ENCODE measurements at regions not wholly inside any gene's neighbourhood (a gene's known extent, or its start where the extent isn't known, plus 50 kb on each side); places are given as distances from the start of the nearest gene placed in this dataset.

DNA sequence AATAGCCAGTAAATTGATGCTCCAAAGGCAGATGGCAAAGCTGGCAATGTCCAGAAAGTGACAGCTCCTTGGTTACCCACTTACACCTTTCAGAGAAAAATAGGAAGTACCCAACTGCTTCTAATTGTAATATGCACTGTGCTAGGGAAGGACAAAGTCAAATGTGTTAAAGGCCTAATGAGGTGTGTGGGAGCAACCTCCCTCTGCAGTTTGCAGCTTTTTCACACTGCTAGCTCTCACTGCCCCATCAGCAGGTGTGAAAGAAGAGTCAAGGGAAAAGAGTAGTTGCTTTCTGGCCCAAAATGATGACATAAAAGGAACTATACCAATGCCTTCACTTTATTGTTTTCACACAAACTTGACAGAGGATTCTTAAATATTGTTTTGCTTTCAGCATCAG is 284.1 kb upstream of the SETBP1 start:
- no peak overlapping the region for H2AFZ ChIP-seq (ENCODE audit: control insufficient read depth, low read length)
- H3K27me3 ChIP-seq (ENCODE audit: control insufficient read depth, extremely low read depth, insufficient read depth, low read length): no peaks in the 10 kb centered on the region
- no peaks in the 10 kb centered on the region for H3K36me3 ChIP-seq (ENCODE audit: control insufficient read depth in 2 of 2, extremely low read depth in 1 of 2, insufficient read depth in 2 of 2, low read length in 2 of 2)
- no peak overlapping the region for H3K4me3 ChIP-seq (ENCODE audit: control insufficient read depth in 2 of 3, extremely low read depth in 1 of 3, insufficient read depth in 2 of 3, low read depth in 1 of 3, low read length in 3 of 3)
- TF ChIP-seq, protein P1, sequence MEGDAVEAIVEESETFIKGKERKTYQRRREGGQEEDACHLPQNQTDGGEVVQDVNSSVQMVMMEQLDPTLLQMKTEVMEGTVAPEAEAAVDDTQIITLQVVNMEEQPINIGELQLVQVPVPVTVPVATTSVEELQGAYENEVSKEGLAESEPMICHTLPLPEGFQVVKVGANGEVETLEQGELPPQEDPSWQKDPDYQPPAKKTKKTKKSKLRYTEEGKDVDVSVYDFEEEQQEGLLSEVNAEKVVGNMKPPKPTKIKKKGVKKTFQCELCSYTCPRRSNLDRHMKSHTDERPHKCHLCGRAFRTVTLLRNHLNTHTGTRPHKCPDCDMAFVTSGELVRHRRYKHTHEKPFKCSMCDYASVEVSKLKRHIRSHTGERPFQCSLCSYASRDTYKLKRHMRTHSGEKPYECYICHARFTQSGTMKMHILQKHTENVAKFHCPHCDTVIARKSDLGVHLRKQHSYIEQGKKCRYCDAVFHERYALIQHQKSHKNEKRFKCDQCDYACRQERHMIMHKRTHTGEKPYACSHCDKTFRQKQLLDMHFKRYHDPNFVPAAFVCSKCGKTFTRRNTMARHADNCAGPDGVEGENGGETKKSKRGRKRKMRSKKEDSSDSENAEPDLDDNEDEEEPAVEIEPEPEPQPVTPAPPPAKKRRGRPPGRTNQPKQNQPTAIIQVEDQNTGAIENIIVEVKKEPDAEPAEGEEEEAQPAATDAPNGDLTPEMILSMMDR (optimal IDR thresholded peaks at IDR 0.05 in 1 of 3, IDR thresholded peaks at IDR 0.05 in 1 of 3, conservative IDR thresholded peaks at IDR 0.05 in 1 of 3; ENCODE audit: extremely low read depth in 1 of 3, insufficient read depth in 2 of 3, low read length in 3 of 3): no peak
- TF ChIP-seq EZH2 (IDR thresholded peaks at IDR 0.05; ENCODE audit: low read length): no peak
- H3K4me1 ChIP-seq (ENCODE audit: control insufficient read depth, extremely low read depth, insufficient read depth, low read length): no peaks in the 10 kb centered on the region
- H3K27ac ChIP-seq (ENCODE audit: control insufficient read depth, insufficient read depth, low read length): no peak overlapping the region
- no peaks in the 10 kb centered on the region for H3K79me2 ChIP-seq (ENCODE audit: control insufficient read depth, insufficient read depth, low read length)
- no peaks in the 10 kb centered on the region for H3K9me1 ChIP-seq (ENCODE audit: control insufficient read depth, extremely low read depth, insufficient read depth, low read length)
- no peak for DNase-seq (ENCODE audit: low read depth, low spot score)
- dilution Hi-C loops (cut with MboI; ENCODE audit: extremely low pct_ligation_motif_present, low sequenced_read_pairs): no loop called here
- no peak for FAIRE-seq
- H3K9me3 ChIP-seq (ENCODE audit: control insufficient read depth, low read depth, low read length): no peaks in the 10 kb centered on the region
- no peak overlapping the region for H3K9ac ChIP-seq (ENCODE audit: control insufficient read depth, extremely low read depth, insufficient read depth, low read length)
- H4K20me1 ChIP-seq (ENCODE audit: control insufficient read depth, extremely low read depth, insufficient read depth, low read length): no peaks in the 10 kb centered on the region
- no peak overlapping the region for H3K4me2 ChIP-seq (ENCODE audit: control insufficient read depth, extremely low read depth, insufficient read depth, low read depth, low read length)

DNA sequence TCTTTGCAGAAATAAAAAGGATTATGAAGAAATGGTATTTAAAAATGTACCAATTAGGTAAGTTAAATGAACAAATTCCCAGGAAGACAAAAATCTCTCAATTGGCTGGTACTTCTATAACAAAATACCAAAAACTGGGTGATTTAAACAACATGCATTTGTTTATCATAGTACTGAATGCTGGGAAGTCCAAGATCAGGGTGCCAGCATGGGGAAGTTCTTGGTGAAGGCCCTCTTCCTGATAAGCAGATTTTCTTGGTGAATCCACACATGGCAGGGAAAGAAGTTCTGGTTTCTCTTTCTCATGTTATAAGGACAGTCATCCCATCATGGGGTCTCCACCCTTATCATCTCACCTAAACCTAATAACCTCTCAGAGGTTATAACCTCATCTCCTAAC is 271.6 kb upstream of the SETBP1 start:
- no peak for DNase-seq (ENCODE audit: low read depth, low spot score)
- H3K27me3 ChIP-seq (ENCODE audit: control insufficient read depth, extremely low read depth, insufficient read depth, low read length): no peaks in the 10 kb centered on the region
- H3K4me2 ChIP-seq (ENCODE audit: control insufficient read depth, extremely low read depth, insufficient read depth, low read depth, low read length): peak overlapping the region; percentile 13
- no peak overlapping the region for H3K9ac ChIP-seq (ENCODE audit: control insufficient read depth, extremely low read depth, insufficient read depth, low read length)
- dilution Hi-C loops (cut with MboI; ENCODE audit: extremely low pct_ligation_motif_present, low sequenced_read_pairs): no loop called here
- H3K36me3 ChIP-seq (ENCODE audit: control insufficient read depth in 2 of 2, extremely low read depth in 1 of 2, insufficient read depth in 2 of 2, low read length in 2 of 2): no peaks in the 10 kb centered on the region
- TF ChIP-seq EZH2 (IDR thresholded peaks at IDR 0.05; ENCODE audit: low read length): no peak
- TF ChIP-seq, protein P1 (optimal IDR thresholded peaks at IDR 0.05 in 1 of 3, IDR thresholded peaks at IDR 0.05 in 1 of 3, conservative IDR thresholded peaks at IDR 0.05 in 1 of 3; ENCODE audit: extremely low read depth in 1 of 3, insufficient read depth in 2 of 3, low read length in 3 of 3): no peak
- peak overlapping the region; percentile 33 for H3K27ac ChIP-seq (ENCODE audit: control insufficient read depth, insufficient read depth, low read length)
- no peaks in the 10 kb centered on the region for H4K20me1 ChIP-seq (ENCODE audit: control insufficient read depth, extremely low read depth, insufficient read depth, low read length)
- peaks cover 19% of the 10 kb centered on the region for H3K4me1 ChIP-seq (ENCODE audit: control insufficient read depth, extremely low read depth, insufficient read depth, low read length)
- no peaks in the 10 kb centered on the region for H3K9me3 ChIP-seq (ENCODE audit: control insufficient read depth, low read depth, low read length)
- no peak overlapping the region for H3K4me3 ChIP-seq (ENCODE audit: control insufficient read depth in 2 of 3, extremely low read depth in 1 of 3, insufficient read depth in 2 of 3, low read depth in 1 of 3, low read length in 3 of 3)
- FAIRE-seq: no peak
- H3K9me1 ChIP-seq (ENCODE audit: control insufficient read depth, extremely low read depth, insufficient read depth, low read length): no peaks in the 10 kb centered on the region
- no peaks in the 10 kb centered on the region for H3K79me2 ChIP-seq (ENCODE audit: control insufficient read depth, insufficient read depth, low read length)
- no peak overlapping the region for H2AFZ ChIP-seq (ENCODE audit: control insufficient read depth, low read length)

Data from keratinocyte (primary cell).